ENCODE measurements at regions not wholly inside any gene's neighbourhood (a gene's known extent, or its start where the extent isn't known, plus 50 kb on each side); places are given as distances from the start of the nearest gene placed in this dataset.

- no peaks in the 10 kb centered on the region for H3K79me2 ChIP-seq (replicated peaks; ENCODE audit: insufficient read depth)
- no peaks in the 10 kb centered on the region for H3F3A ChIP-seq (replicated peaks; ENCODE audit: low read depth)
- no peaks in the 10 kb centered on the region for H3K36me3 Mint-ChIP-seq (ENCODE audit: low read depth)
- no peak overlapping the region for H3K4me2 ChIP-seq
- H3K4me3 Mint-ChIP-seq, result no peak overlapping the region
- no peaks in the 10 kb centered on the region for H3K27me3 ChIP-seq (ENCODE audit: insufficient read depth)
- no peaks in the 10 kb centered on the region for H4K20me1 ChIP-seq (replicated peaks; ENCODE audit: insufficient read depth)
- DNase-seq (ENCODE audit: low spot score) (no peak), ATAC-seq (no peak)
- H3K9me2 ChIP-seq (ENCODE audit: insufficient read depth), result peaks cover 6% of the 10 kb centered on the region; the same call in 1 of the 2 replicates
- no peaks in the 10 kb centered on the region for H3K4me1 Mint-ChIP-seq
- no peaks in the 10 kb centered on the region for H3K27me3 Mint-ChIP-seq (ENCODE audit: insufficient read depth, low read depth, poor library complexity)
- H3K4me1 ChIP-seq (ENCODE audit: insufficient read depth), result no peaks in the 10 kb centered on the region
- no peak overlapping the region for H3K27ac Mint-ChIP-seq
- H3K4me3 ChIP-seq, result no peak overlapping the region
- no peaks in the 10 kb centered on the region for H3K36me3 ChIP-seq (ENCODE audit: insufficient read depth)
- TF ChIP-seq ZNF462 (CRISPR knock-in tag; IDR thresholded peaks at IDR 0.05), result no peak
- TF ChIP-seq CTCF (conservative IDR thresholded peaks at IDR 0.05; ENCODE audit: low read depth in 2 of 2), result no peak
- no peak for TF ChIP-seq REST (IDR thresholded peaks at IDR 0.05; ENCODE audit: unreplicated experiment)
- TF ChIP-seq POLR2AphosphoS5 (IDR thresholded peaks at IDR 0.05; ENCODE audit: low read depth), result no peak
- TF ChIP-seq NANOG (IDR thresholded peaks at IDR 0.05; ENCODE audit: borderline replicate concordance), result no peak
- no peak for TF ChIP-seq CREB1 (CRISPR knock-in tag; IDR thresholded peaks at IDR 0.05; ENCODE audit: low read depth)
- TF ChIP-seq EZH2 (IDR thresholded peaks at IDR 0.05; ENCODE audit: low read depth, unreplicated experiment), result no peak
- no peak for TF ChIP-seq STAT1 (IDR thresholded peaks at IDR 0.05; ENCODE audit: unreplicated experiment)
- H3K27ac ChIP-seq (ENCODE audit: low read depth), result no peak overlapping the region
- no peaks in the 10 kb centered on the region for H3K9me3 Mint-ChIP-seq
- H2AFZ ChIP-seq, result no peak overlapping the region
Measured at GRCh38 chr14:87866116-87866515, 126.9 kb downstream of the GALC start.

Measured in GM23338 (cell line).